ENCODE measurements at regions not wholly inside any gene's neighbourhood (a gene's known extent, or its start where the extent isn't known, plus 50 kb on each side); places are given as distances from the start of the nearest gene placed in this dataset.

GRCh38 chr13:33369073-33369472 is 83.5 kb upstream of the STARD13 start:
- Histone ChIP-seq H3K27ac (no peak overlapping the region), H3K4me3 (no peak overlapping the region)
- TF ChIP-seq CTCF (IDR thresholded peaks at IDR 0.05) = no peak
- no peak for DNase-seq (ENCODE audit: low spot score)

DNA sequence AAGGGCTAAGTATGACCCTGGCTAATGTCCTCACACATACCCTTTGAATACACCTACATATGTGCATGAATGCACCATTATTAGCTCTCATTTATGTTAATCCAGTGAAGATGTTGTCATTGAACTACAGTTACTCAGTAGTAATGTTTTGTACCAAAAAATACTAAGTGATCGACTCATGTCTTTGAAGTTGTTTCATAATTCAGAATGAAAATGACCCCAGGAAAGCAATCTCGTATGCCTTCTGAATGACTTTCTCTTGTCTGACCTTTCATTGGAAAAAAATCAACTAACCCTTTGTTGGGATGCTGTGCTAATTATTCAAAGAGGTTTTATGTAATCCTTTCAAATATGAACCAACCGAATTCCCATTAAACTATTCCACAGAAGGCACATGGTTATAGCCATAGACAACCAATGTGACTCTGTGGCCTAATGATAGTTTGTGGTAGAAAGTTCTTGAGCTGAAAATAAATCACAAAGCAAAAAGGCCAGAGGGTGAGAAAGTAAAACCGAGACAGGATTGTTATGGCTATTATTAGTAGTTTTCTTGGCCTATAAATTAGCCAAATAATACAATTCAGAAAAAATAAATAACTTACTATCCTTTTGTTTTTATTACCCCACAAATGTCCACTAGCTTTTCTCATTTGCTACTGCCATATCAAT is 86.8 kb upstream of the STARD13 start:
- TF ChIP-seq CTCF (IDR thresholded peaks at IDR 0.05) = no peak
- no peak for DNase-seq (ENCODE audit: low spot score)
- no peak overlapping the region for H3K27ac ChIP-seq
- H3K4me3 ChIP-seq = no peak overlapping the region

DNA sequence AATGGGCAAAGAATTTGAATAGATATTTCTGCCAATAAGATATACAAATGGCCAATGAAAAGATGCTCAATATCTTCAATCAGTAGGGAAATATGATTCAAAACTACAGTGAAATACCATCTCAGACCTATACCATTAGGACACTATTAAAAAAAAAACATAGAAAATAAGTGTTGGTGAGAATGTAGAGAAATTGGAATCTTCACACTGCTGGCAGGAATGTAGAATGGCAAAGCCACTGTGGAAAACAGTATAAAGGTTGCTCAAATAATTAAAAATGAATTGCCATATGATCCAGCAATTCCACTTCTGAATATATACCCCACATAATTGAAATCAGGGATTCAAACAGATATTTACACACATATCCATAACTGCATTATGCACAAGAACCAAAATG is 88.1 kb upstream of the STARD13 start:
- no peak for DNase-seq (ENCODE audit: low spot score)
- no peak overlapping the region for H3K27ac ChIP-seq

GRCh38 chr13:33375421-33375820 is 89.9 kb upstream of the STARD13 start:
- no peak for DNase-seq (ENCODE audit: low spot score)
- TF ChIP-seq CTCF (IDR thresholded peaks at IDR 0.05) = no peak
- no peak overlapping the region for H3K4me3 ChIP-seq
- H3K27ac ChIP-seq = no peak overlapping the region

More for the DNA sequence above, 88.1 kb upstream of the STARD13 start:
- H3K4me3 ChIP-seq = no peak overlapping the region
- no peak for TF ChIP-seq CTCF (IDR thresholded peaks at IDR 0.05)

- Histone ChIP-seq H3K4me3 (no peak overlapping the region), H3K27ac (no peak overlapping the region)
- no peak for TF ChIP-seq CTCF (IDR thresholded peaks at IDR 0.05)
- DNase-seq (ENCODE audit: low spot score) = no peak
These were observed 90.7 kb upstream of the STARD13 start for GRCh38 chr13:33376212-33376611.

- Histone ChIP-seq H3K27ac (no peak overlapping the region), H3K4me3 (no peak overlapping the region)
- TF ChIP-seq CTCF (IDR thresholded peaks at IDR 0.05) = no peak
- DNase-seq (ENCODE audit: low spot score) = no peak
These were observed 91.9 kb upstream of the STARD13 start for GRCh38 chr13:33377411-33377810.

DNA sequence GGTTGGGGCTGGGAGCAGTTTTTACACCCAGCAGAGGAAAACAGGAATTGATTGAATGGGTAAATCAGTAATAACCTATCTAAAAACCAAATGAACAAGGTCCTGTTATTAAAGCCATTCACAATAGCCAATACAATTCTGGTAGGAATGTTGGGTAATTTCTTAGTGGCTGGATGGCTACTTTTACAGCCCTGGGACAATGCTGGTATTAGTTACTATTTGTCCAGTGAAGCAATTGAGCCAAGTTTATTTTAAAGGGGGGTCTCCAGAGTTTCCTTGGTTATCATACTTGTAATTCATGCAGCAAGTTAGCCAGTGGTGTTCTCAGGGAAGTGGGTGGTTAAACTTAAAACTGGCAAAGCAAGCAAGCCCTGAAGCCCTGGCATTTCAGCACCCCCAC is 92.3 kb upstream of the STARD13 start:
- H3K27ac ChIP-seq = no peak overlapping the region
- DNase-seq (ENCODE audit: low spot score) = no peak
- no peak for TF ChIP-seq CTCF (IDR thresholded peaks at IDR 0.05)
- no peak overlapping the region for H3K4me3 ChIP-seq

Data from coronary artery (tissue), 2 donors.